ENCODE measurements at regions not wholly inside any gene's neighbourhood (a gene's known extent, or its start where the extent isn't known, plus 50 kb on each side); places are given as distances from the start of the nearest gene placed in this dataset.

- FAIRE-seq = no peak
- TF ChIP-seq C11orf30 (IDR thresholded peaks at IDR 0.05; ENCODE audit: low read depth) (no peak), FOXJ2 (tag; IDR thresholded peaks at IDR 0.05) (no peak), ELF1 (tag; IDR thresholded peaks at IDR 0.05) (no peak), ZSCAN29 (IDR thresholded peaks at IDR 0.05) (no peak), AFF4 (CRISPR knock-in tag; IDR thresholded peaks at IDR 0.05) (no peak), CREM (IDR thresholded peaks at IDR 0.05; ENCODE audit: low read depth) (no peak), HMGXB4 (CRISPR knock-in tag; IDR thresholded peaks at IDR 0.05) (no peak), NFYB (IDR thresholded peaks at IDR 0.05; ENCODE audit: extremely low read depth, insufficient read length) (no peak), IRF9 (tag; IDR thresholded peaks at IDR 0.05) (no peak), MTA1 (IDR thresholded peaks at IDR 0.05; ENCODE audit: borderline replicate concordance) (no peak), NR4A1 (CRISPR knock-in tag; IDR thresholded peaks at IDR 0.05) (no peak), NR4A1 (tag; IDR thresholded peaks at IDR 0.05) (no peak), POLR3A (IDR thresholded peaks at IDR 0.05; ENCODE audit: borderline replicate concordance, extremely low read depth, insufficient read depth, insufficient read length) (no peak), HINFP (tag; conservative IDR thresholded peaks at IDR 0.05; ENCODE audit: low read depth) (no peak), ZNF347 (CRISPR knock-in tag; IDR thresholded peaks at IDR 0.05; ENCODE audit: low read depth) (no peak), KDM4B (IDR thresholded peaks at IDR 0.05; ENCODE audit: borderline replicate concordance in 2 of 2, low read depth in 1 of 2) (no peak)
Measured at GRCh38 chr10:128338951-128339350, 212.7 kb upstream of the MKI67 start.

More at GRCh38 chr10:128338951-128339350, 212.7 kb upstream of the MKI67 start:
- Histone ChIP-seq H3K4me3 (no peak overlapping the region), H2AFZ (ENCODE audit: low read depth, low read length) (no peak overlapping the region), H3K4me2 (ENCODE audit: insufficient read depth, low read length) (no peak overlapping the region), H3K36me3 (ENCODE audit: control insufficient read depth, insufficient read depth, low read length) (no peaks in the 10 kb centered on the region), H3K9ac (ENCODE audit: insufficient read depth in 1 of 2, low read depth in 2 of 2, low read length in 2 of 2) (no peak overlapping the region), H3K9me3 (replicated peaks; ENCODE audit: control insufficient read depth, insufficient read depth, low read depth, low read length) (no peaks in the 10 kb centered on the region), H3K9me1 (ENCODE audit: control insufficient read depth, insufficient read depth, low read length) (no peaks in the 10 kb centered on the region), H3K4me1 (replicated peaks in 1 of 2; ENCODE audit: control insufficient read depth in 2 of 2, insufficient read depth in 2 of 2, low read length in 2 of 2) (no peaks in the 10 kb centered on the region), H4K20me1 (replicated peaks; ENCODE audit: control insufficient read depth, insufficient read depth, low read length) (no peaks in the 10 kb centered on the region), H3K27ac (ENCODE audit: extremely low read depth, low read depth, low read length) (no peak overlapping the region), H3K27me3 (ENCODE audit: control insufficient read depth in 2 of 2, insufficient read depth in 2 of 2, low read length in 2 of 2) (peaks cover 0 to 6% of the 10 kb centered on the region in 2 experiments; a peak in 2 of 5 replicates), H3K79me2 (ENCODE audit: control insufficient read depth, insufficient read depth, low read length) (no peaks in the 10 kb centered on the region)
- no peak for DNase-seq (ENCODE audit: extremely low read depth in 1 of 4, low spot score in 3 of 4)
- WGBS (ENCODE audit: insufficient coverage, low coverage, missing lambda C conversion rate) = 0% methylated on average over 3 of the region's 3 CpGs
- ATAC-seq = no peak
- no TSS peak for BruUV-seq (replicated peaks)
- intact Hi-C loops (cut with micrococcal nuclease) (no loop called here), in situ Hi-C loops (cut with MboI) (no loop called here)
- ChIA-PET POLR2A (no interaction called here), CTCF (ENCODE audit: low intra/inter-chr PET ratio) (no interaction called here)

Data from K562 (cell line).